Sigmoid colon (tissue), 4 donors: ENCODE measurements at regions not wholly inside any gene's neighbourhood (a gene's known extent, or its start where the extent isn't known, plus 50 kb on each side); places are given as distances from the start of the nearest gene placed in this dataset.

Experiments
- EP300 ChIP-seq, 4 donors: sonication (generic); formaldehyde crosslinking; IDR thresholded peaks; one replicate each; pipeline ENCODE4 v1.6.1; 2017; ENCODE audit warnings: antibody characterized with exemption in 4 of 4
- POLR2A ChIP-seq, 2 donors: fragments of 450-650 bp; IDR thresholded peaks; one replicate each; pipeline ENCODE4 v1.6.1; 2016; ENCODE audit warnings: antibody characterized with exemption in 2 of 2, mild to moderate bottlenecking in 2 of 2, moderate library complexity in 2 of 2
- TF ChIP-seq, protein P1 (sequence below), 4 experiments: fragments of 450-650 bp in 3 of 4; fragments of 200-600 bp in 1 of 4; IDR thresholded peaks; one replicate each; pipeline ENCODE4 v1.5.1; 2016 to 2019; ENCODE audit warnings: antibody characterized with exemption in 4 of 4, mild to moderate bottlenecking in 3 of 4, moderate library complexity in 2 of 4

- TF ChIP-seq, protein P1, sequence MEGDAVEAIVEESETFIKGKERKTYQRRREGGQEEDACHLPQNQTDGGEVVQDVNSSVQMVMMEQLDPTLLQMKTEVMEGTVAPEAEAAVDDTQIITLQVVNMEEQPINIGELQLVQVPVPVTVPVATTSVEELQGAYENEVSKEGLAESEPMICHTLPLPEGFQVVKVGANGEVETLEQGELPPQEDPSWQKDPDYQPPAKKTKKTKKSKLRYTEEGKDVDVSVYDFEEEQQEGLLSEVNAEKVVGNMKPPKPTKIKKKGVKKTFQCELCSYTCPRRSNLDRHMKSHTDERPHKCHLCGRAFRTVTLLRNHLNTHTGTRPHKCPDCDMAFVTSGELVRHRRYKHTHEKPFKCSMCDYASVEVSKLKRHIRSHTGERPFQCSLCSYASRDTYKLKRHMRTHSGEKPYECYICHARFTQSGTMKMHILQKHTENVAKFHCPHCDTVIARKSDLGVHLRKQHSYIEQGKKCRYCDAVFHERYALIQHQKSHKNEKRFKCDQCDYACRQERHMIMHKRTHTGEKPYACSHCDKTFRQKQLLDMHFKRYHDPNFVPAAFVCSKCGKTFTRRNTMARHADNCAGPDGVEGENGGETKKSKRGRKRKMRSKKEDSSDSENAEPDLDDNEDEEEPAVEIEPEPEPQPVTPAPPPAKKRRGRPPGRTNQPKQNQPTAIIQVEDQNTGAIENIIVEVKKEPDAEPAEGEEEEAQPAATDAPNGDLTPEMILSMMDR (IDR thresholded peaks at IDR 0.05), result no peak
- TF ChIP-seq EP300 (IDR thresholded peaks at IDR 0.05), result no peak
- TF ChIP-seq POLR2A (IDR thresholded peaks at IDR 0.05), result no peak
These were observed 392.9 kb downstream of the GJA1 start for GRCh38 chr6:121828146-121828886.
